ENCODE measurements at regions not wholly inside any gene's neighbourhood (a gene's known extent, or its start where the extent isn't known, plus 50 kb on each side); places are given as distances from the start of the nearest gene placed in this dataset.
"Not testable (repeated sequence)": the region's sequence is repeated elsewhere in the genome, so short reads cannot be mapped to it uniquely, and the experiment has no call there.

DNA sequence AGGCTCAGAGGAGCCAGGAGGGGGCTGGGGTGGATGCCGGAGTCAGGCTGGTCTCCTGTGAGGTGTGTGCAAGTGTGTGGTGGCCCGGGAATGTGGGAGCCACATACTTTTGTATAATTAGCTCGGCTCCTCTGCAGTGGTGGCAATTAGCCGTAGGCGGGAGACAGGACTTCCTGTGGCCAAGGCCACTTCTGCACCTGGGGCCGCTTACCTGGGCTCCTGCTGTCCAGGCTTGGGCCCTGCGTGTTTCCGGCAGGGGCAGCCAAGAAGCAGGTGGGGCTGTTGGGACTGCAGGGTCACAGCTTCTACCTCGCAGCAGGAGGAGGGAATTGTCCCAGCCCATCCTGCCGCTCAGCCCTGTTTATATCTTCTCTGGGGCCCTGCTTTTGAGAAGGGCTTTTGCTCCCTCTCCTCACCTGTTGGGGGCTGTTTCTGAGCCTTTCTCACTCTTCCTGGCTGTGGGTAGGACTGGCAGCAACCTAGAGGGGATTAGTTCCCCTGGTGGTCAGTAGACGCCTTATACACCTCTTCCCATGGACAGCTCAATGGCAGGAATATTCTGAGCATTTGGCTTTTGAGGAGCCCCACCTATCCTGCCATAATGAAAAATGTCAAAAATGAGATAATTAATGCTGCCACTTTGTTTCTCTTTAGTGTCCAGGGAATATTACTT lies 145.4 kb upstream of the PITX1 start:
- DNase-seq (ENCODE audit: low read depth), result no peak

DNA sequence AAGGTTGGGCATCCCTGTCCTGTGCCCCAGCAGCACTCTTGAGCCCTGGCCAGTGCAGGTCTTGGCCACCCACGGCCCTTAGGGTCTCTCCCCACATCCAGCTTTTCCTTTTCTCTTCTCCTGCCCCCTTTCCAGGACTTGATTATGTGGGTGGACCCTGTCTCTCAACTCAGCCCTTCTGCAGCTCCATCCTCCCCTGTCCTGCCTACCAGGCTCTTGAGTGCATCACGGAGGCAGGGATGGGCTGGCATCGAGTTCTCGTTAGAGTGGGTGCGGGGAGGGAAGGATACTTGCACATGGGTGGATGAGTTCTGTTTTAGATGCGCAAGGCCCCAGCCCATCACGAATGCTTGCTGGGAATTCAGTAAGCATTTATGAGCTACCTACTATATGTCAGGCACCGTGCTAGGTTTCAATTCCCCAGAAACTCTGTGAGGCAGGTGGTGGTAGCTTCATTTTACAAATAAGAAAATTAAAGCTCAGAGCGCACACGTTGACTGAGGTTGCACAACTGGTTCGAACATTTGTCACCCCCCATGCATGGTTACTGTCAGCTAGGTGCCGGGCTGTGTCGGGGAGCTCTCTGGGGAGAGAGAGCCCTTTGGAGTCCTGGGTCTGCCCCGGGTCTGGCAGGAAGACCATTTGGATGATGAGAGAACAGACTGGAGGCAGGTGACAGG lies 144.6 kb upstream of the PITX1 start:
- no peak for DNase-seq (ENCODE audit: low read depth)

DNA sequence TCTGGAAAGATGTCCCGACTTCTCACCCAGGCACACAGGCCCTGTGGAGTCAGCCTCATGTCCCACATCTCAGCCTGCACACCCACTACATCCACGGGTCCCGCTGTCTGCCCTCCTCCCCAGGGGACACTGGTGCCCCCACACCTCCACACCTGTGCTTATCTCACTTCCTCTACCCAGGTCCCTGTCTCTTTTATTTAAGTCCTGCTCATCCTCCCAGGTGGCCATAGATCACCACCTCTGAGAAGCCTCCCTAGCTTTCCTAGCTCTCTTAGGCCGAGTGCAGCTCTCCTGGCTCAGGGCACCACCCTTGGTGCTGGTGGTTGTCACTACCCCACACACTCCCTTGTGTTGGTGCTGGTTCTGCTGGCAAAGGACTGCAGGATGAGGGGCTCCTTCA lies 143.6 kb upstream of the PITX1 start:
- no peak for DNase-seq (ENCODE audit: low read depth)

DNA sequence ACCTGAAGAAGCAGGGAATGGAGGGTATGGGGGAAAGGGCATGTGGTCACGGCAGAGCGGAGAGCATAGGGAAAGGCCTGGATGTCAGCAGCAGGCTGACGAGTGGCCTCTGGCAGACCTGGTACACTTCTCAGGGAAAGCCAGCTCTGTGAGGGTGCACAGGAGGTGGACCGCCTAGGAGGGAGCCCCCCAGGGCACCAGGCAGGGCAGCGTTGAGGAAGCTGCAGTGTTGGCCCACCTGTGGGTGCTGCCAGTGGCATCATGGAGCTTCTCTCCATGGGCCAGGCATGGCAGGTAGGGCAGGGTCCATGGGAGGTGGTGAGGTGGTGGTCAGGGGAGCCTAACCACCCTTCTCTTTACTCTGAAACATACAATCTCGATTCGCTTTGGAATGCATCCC lies 143.0 kb upstream of the PITX1 start:
- no peak for DNase-seq (ENCODE audit: low read depth)

DNA sequence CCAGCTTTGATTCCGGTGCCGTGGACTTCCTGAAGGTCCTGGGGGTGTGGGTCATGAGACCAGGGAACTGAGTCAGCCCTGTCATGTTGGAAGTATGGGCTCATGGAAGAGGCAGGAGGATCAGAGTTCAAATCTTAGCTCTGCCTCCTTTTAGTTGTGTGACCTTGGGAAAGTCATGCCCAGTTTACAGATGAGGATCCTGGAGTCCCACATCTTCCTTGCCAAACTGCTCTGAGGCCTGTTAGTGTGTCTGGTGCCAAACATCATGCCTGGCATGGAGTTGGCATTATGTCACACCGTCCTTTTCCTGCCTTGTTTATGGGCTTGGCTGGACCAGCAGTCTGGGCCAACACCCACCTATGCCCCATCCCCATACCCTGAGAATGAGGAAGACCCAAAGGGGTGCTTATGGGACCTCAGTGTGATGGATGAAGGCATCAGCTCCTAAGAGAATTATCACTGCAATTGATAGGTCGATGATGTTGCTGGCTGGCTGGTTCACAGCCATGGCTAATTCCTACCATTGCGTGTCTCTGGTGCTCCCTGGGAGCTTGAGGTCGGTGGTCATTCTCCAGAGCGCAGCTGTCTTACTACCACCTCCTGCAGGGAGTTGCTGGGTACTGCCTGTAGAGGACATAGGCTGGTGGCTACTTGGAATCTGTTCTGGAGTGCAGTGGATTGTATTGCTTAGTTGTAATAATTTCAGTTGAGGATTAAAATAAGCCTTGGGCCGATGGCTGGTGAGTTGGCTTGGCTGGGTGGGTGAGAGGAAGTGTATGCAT lies 140.5 kb upstream of the PITX1 start:
- DNase-seq (ENCODE audit: low read depth), result no peak

DNA sequence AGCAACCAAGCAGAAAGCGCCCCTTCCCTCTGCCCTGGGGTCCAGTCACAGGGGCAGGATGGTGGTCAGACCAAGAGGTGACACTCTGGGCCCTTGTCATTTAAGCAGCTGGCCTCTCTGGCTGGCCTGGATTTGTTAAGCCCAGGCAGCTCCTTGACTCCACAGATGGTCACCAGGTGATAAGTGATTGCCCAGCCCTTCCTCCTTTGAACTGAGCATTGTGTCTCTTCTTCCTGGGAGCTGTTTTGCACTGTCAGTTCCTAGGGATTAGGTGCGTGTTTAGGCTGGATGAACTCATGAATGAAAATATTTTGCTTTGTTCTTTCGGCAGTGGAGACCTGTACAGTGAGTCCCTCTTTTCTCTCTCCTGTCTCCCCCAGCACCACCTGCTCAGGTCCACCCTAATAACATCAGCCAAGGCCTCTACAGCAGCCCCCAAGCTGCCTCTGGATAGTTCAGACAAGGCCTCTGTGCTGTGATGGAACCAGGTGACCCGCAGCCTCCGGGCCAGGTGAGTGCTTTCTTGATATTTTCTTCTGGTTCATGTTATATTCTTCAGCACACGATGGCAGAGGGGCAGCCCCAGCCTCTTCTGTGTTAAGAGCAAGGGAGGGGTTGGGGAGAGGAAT lies 139.7 kb upstream of the PITX1 start:
- DNase-seq (ENCODE audit: low read depth), result no peak

DNA sequence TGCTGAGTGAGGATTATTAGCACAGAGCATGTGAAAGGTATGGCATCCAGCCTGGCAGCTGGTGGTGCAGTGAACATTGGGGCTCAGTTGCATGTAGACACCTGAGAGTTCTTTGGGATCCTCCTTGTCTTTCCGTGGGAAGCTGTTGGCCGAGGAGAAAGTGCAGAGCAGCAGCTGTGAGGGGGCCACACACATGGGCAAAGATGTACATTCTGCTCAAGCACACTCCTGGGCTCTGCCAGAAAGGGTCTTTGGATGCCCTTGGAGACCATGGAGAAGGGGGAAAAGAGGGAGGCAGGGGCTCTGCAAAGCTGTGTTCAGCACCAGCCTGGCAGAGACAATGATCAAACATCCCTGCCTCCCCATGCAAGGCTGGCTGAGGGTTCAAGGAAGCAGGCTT lies 138.7 kb upstream of the PITX1 start:
- DNase-seq (ENCODE audit: low read depth), result no peak

DNA sequence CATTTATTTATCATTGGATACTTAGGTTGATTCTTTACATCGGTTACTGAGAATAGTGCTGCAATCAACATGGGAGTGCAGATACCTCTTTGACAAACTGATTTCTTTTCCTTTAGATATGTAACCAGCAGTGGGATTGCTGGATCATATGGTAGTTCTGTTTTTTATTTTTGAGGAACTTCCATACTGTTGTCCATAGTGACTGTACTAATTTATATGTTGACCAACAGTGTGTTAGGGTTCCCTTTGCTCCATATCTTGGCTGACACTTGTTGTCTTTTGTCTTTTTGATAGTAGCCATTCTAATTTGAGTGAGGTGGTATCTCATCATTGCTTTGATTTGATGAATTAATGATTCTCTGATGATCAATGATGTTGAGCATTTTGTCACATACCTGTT lies 137.3 kb upstream of the PITX1 start:
- no peak for DNase-seq (ENCODE audit: low read depth)

DNA sequence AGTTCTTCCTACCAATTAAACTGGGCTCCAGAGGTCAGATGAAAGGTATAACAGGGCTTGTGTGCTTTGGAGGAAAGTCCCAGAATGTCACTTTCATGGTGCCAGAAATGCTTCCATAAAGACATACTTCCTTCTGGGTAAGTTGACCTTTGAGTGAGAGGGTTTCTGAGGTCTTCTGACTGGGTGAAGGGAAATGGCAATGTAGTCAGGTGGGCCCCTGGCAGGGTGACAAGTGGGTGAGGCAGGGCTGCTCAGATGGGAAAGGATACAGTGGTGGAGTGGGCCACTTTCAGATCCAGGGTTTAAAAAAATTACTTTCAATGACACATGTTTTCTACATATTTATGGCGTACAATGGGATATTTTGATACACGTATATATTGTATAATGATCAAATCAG lies 136.5 kb upstream of the PITX1 start:
- no peak for DNase-seq (ENCODE audit: low read depth)

DNA sequence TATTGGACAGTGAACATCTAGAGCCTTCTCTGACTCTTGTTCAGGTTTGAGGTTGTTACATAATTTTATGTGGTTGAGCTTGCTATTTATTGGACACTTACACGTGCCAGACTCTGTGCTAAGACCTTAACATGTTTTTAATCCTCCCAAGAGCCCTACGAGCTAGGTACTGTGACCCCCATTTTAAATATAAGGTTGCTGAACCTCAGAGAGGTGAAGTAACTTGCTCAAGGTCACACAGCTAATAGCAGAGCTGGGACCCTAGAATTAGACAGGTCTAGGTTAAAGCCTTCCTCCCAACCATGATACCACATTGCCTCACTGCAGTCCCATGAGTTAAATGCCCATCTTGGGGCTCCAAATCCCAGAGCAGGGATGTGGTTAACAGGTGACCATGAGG lies 135.7 kb upstream of the PITX1 start:
- DNase-seq (ENCODE audit: low read depth), result no peak

DNA sequence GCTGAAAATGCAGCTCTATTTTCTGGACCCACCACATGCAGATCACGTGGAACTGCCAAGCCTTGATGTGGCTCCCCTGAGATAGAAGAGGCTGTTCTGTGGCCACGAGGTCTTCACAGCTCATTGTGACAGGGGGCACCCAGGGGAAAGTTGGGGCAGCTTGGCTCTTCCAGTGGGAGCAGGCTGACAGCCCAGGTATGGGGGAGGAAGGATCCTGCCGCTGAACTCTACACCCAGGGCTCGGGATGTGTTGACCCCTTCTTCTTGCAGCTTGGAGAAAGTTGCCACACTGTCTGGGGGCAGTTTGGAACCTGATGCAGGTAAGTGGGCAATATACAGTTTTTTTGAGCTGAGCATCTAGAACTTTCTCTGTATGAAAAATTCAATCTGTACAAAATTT lies 133.6 kb upstream of the PITX1 start:
- DNase-seq (ENCODE audit: low read depth), result no peak

DNA sequence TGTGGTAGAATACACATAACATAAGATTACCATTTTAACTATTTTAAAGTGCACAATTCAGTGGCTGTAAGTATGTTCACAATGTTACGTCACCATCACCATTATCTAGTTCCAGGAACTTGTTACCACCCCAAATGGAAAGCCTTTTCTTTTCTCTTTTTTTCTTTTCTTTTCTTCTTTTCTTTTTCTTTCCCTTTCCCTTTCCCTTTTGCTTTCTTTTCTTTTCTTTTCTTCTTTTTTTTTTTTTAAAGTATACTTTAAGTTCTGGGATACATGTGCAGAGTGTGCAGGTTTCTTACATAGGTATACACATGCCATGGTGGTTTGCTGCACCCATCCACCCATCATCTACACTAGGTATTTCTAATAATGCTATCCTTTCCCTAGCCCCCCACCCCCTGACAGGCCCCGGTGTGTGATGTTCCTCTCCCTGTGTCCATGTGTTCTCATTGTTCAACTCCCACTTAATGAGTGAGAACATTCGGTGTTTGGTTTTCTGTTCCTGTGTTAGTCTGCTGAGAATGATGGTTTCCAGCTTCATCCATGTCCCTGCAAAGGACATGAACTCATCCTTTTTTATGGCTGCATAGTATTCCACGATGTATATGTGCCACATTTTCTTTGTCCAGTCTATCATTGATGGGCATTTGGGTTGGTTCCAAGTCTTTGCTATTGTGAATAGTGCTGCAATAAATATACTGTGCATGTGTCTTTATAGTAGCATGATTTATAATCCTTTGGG lies 131.0 kb upstream of the PITX1 start:
- DNase-seq (ENCODE audit: low read depth), result not testable (repeated sequence)

DNA sequence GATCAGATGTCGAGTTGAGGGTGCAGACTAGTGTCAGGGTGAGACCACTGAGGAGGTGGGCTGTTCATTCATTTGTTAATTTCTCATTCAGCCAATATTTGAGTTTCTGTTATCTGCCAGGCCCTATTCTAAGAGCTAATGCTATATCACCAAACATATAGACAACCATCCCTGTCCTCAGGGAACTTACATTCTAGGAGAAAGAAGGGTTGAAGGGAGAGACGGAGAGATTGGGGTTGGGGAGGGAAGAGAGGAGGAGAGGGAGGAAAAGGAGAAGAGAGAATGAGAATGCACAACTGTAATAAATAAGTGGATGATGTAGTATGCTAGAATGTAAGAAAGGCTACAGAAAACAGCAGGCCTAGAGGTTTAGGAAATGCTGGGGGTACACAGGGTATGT lies 129.9 kb upstream of the PITX1 start:
- DNase-seq (ENCODE audit: low read depth), result no peak

DNA sequence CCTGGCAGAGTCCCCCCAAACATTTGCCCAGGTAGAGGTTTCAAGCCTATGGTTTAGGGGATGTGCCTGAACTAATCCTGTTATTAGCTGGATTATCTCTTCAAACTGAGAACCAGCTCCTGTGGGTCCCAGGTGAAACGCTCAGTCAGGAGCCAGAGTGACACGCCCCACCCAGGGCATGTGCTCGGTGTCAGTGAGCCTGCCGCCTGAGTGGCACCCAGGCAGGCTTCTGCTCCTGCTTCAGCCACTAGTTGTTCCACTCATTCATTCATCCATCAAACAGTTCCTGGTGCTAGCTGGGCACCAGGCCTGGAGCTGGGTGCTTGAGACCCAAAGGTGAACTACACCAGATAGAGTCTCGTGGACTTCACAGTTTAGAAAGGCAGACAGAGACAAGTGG lies 129.4 kb upstream of the PITX1 start:
- no peak for DNase-seq (ENCODE audit: low read depth)

DNA sequence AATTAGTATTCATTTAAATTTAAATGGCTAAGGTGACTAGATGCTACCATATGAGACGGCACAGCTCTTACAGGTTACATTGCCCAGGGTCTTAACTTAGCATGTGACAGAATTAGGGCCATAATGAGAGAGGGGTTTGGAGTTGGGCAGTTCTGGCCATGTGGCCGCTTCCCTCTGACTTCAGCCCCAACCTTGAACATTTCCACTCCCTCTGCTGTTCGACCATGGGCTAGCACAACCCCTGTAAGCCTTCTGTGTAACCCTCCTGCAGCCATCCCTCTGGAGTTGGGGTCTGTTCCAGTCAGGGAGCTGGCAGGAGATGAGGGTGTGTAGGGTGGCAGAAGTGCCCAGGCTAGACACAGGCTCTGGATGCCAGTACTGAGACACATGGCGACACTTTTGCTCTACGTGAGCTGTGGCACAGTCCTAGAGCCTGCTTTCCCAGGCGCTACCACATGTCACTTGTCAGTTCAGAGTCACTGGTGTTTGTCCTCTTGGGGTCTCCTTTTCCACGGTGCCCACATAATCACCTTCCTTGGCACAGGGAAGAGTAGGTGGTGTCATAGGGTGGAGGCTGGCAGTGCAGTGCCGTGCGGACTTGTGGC lies 128.7 kb upstream of the PITX1 start:
- no peak for DNase-seq (ENCODE audit: low read depth)

DNA sequence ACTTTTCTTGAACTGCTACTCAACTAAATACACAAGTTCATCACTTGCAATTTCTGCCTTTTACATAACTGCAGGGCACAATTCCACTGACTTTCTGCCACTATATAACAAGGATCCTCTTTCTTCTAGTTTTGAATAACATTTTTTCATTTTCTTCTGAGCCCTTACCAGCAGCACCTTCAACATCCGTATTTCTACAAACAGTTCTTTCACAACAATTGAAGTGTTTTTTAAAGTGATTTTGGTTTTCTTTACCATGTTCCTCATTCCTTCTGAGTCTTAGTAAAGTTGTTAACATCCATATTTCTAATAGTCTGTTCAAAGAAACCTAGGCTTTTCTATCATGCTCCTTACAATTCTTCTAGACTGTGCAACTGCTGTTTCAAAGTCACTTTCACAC lies 127.2 kb upstream of the PITX1 start:
- no peak for DNase-seq (ENCODE audit: low read depth)

DNA sequence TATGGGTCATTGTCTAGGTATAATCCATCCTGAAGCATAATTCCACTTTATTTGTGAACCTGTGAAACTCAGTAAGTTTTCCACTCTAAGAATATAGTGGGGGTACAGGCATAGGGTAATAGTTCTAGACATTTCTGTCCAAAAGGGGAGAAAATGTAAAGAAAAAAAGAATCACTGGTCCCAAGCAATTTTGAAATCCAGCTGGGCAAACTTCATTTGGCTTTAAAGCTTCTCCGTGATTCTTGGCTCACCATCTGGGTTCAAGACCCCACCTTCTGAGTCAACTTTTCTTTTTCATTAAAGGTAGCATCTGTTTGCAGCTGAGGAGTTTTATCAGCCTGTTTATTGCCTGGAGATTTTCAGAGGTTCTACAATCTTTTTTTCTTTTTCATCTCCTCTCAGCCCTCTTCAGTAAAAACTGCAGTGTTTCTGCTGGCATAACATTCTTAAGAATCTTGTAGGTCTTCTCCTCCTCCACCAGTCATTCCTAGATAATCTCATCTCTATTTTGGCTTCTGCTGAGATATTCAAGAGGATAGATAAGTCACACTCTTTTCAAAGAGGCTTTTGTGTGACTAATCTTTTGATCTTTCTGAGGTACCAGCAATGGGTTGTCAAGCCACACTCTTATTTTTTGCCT lies 126.1 kb upstream of the PITX1 start:
- DNase-seq (ENCODE audit: low read depth), result no peak

DNA sequence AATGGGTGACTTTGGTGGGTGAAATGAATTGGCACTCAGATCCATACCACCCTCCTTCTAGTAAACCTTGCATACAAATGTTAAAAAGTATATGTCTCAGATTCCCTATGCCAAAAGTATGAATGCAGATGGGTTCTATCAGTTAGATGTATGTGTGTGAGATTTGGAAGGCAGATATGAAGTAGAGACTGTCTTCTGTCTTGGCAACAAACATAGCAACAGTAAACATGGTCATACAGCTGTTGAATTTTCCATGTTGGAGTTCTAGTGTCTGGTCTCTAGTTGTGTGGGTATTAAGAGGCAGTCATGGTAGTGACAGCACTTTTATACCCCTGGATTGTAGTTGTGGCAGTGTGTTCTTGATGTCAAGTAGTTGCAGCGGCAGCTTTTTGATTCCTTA lies 125.6 kb upstream of the PITX1 start:
- DNase-seq (ENCODE audit: low read depth), result no peak

DNA sequence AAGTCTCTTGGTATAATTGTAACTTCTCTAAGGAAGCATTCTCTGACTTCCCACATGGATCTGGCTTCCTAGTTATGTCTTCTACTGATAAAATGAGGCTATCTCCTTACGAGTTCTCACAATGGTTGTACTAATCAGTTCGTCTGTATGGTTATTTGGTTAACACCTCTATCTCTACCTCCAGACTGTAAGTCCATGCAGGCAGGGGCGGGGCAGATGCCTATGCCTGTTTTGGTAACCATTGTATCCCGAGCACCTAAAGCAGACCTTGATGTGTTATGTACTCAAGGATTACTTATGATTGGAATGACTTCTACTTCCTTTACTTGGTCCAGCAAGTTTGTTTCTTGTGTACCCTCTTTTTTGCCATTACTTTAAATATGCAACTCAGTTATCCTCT lies 125.0 kb upstream of the PITX1 start:
- no peak for DNase-seq (ENCODE audit: low read depth)

DNA sequence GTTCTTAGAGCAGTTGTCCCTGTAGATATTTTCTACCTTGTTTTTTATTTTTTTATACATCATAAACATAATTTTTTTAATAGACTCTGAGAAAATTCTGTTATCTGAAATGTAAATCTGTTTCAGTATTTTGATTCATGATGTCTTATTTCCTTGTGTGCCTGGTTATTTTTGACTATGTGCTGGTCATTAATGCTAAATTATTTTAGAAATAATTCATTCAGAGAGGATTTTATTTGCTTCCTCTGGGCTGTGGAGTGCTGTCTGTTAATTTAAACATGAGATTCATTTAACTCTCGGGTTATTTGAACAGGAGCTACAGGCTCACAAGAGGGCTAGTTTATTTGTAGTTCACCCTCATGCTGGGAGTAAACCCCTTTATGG lies 124.3 kb upstream of the PITX1 start:
- no peak for DNase-seq (ENCODE audit: low read depth)

Data from stimulated activated CD8-positive, alpha-beta memory T cell treated with anti-CD3 and anti-CD28 coated beads, Interleukin-15, amount 100 ng/mL, for 1 hour (primary cell).